NCI-H82 treated with DMSO at 0.1 percent for 48 hours (cell line): ENCODE measurements at regions not wholly inside any gene's neighbourhood (a gene's known extent, or its start where the extent isn't known, plus 50 kb on each side); places are given as distances from the start of the nearest gene placed in this dataset.

Experiments used
- DNase-seq: peaks from one replicate; lab custom pipeline; 2025; ENCODE audit not compliant: unreplicated experiment; lab: John Stamatoyannopoulos, UW

- no peak for DNase-seq
Measured at GRCh38 chr14:98165976-98166375, 1106.0 kb downstream of the BCL11B start.

GRCh38 chr14:98167275-98167674 is 1104.7 kb downstream of the BCL11B start:
- DNase-seq = no peak

- DNase-seq = no peak
Measured at GRCh38 chr14:98167705-98168104, 1104.3 kb downstream of the BCL11B start.

- DNase-seq = no peak
Measured at GRCh38 chr14:98168211-98168985, 1103.6 kb downstream of the BCL11B start.

GRCh38 chr14:98169170-98169587 is 1102.8 kb downstream of the BCL11B start:
- no peak for DNase-seq

- no peak for DNase-seq
Measured at GRCh38 chr14:98170575-98170974, 1101.4 kb downstream of the BCL11B start.

- DNase-seq = no peak
Measured at GRCh38 chr14:98171654-98172053, 1100.3 kb downstream of the BCL11B start.

GRCh38 chr14:98172243-98172778 is 1099.7 kb downstream of the BCL11B start:
- no peak for DNase-seq

- no peak for DNase-seq
Measured at GRCh38 chr14:98173305-98173704, 1098.7 kb downstream of the BCL11B start.

- DNase-seq = no peak
Measured at GRCh38 chr14:98174041-98174440, 1098.0 kb downstream of the BCL11B start.

- no peak for DNase-seq
Measured at GRCh38 chr14:98175436-98175835, 1096.6 kb downstream of the BCL11B start.

- DNase-seq = no peak
Measured at GRCh38 chr14:98175881-98176280, 1096.1 kb downstream of the BCL11B start.

- no peak for DNase-seq
Measured at GRCh38 chr14:98176892-98177291, 1095.1 kb downstream of the BCL11B start.

- no peak for DNase-seq
Measured at GRCh38 chr14:98177551-98177950, 1094.4 kb downstream of the BCL11B start.

GRCh38 chr14:98181241-98181640 is 1090.8 kb downstream of the BCL11B start:
- no peak for DNase-seq

- DNase-seq = no peak
Measured at GRCh38 chr14:98181768-98182167, 1090.2 kb downstream of the BCL11B start.

- no peak for DNase-seq
Measured at GRCh38 chr14:98182393-98183055, 1089.5 kb downstream of the BCL11B start.

GRCh38 chr14:98183556-98183955 is 1088.4 kb downstream of the BCL11B start:
- no peak for DNase-seq

- no peak for DNase-seq
Measured at GRCh38 chr14:98184457-98184856, 1087.5 kb downstream of the BCL11B start.

GRCh38 chr14:98185036-98185435 is 1087.0 kb downstream of the BCL11B start:
- no peak for DNase-seq

- no peak for DNase-seq
Measured at GRCh38 chr14:98186140-98186539, 1085.9 kb downstream of the BCL11B start.

GRCh38 chr14:98187281-98187680 is 1084.7 kb downstream of the BCL11B start:
- no peak for DNase-seq
